EL (cell line): ENCODE measurements at regions not wholly inside any gene's neighbourhood (a gene's known extent, or its start where the extent isn't known, plus 50 kb on each side); places are given as distances from the start of the nearest gene placed in this dataset.
A peak's percentile ranks its signal among the peaks of the same experiment; 100 is the strongest.
"Not testable (repeated sequence)": the region's sequence is repeated elsewhere in the genome, so short reads cannot be mapped to it uniquely, and the experiment has no call there.

ENCODE experiments used
- DNase-seq: peaks from one replicate; pipeline ENCODE4 v3.0.0-alpha.2; 2016

DNA sequence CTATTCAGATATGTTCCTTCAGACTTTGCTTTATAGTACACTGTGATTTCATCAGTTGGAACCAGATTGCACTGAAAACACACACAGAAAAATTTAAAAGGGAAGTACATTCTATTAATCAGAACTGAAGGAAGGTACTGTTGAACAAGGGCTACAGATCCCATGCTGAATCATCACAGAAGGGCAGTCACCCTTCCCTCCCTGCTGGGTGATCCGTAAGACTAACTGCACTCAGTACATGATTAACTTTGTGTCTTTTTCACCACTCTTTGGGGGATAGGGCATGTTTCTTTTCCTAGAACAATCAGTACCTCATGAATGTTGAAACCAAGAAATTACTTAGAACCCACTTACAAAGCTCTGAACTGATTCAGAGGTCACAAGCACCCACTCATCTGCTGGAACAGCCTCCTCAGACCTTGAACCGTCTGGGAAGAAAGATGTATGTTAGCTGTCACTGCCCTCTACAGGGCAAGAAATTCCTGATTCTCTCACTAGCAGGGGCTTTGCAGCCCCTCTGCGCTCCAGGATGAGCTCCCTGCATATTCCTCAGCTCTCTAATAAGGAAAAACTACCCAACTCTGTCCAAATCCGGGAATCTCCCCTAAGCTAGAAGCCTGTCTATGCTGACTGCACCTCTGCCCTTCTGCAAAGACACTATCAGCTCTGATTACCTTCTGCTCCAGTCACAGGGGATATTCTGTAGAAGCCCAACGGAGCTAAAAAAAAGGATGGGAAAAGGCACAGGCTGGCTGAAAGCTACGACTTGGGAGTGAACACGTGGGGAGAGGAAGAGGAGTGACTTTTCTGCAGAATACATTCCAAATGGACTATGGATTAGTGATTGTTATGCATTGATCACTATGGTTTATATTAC is 51.0 kb downstream of the IARS1 start:
- peak; percentile 66 for DNase-seq

DNA sequence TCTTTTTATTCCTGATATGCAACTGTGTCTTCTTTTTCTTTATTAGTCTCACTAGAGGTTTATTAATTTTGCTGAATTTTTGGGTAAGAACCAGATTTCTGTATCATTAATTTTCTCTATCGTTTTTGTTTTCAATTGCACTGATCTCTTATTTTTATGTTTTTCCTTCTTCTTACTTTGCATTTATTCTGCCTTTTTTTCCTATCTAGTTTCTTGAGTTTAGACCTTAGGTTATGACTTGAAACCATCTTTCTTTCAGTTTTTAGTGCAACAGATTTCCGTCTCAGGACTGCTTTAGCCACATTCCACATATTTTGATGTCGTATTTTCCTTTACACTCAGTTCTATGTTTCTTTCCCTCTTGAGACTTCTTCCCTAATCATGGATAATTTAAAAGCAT is 56.6 kb downstream of the IARS1 start:
- no peak for DNase-seq

DNA sequence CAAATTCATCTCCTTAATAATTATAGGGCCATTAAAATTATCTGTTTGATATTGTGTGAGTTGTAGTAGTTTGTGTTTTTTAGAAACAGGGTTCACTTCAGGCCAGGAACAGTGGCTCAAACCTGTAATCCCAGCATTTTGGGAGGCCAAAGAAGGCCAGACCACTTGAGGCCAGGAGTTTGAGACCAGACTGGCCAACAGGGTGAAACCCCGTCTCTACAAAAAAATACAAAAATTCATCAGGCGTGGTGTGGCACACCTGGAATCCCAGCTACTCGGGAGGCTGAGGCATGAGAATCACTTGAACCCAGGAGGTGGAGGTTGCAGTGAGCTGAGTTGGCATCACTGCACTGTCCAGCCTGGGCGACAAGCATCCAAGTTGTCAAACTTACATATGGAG is 57.0 kb downstream of the IARS1 start:
- DNase-seq = no peak

DNA sequence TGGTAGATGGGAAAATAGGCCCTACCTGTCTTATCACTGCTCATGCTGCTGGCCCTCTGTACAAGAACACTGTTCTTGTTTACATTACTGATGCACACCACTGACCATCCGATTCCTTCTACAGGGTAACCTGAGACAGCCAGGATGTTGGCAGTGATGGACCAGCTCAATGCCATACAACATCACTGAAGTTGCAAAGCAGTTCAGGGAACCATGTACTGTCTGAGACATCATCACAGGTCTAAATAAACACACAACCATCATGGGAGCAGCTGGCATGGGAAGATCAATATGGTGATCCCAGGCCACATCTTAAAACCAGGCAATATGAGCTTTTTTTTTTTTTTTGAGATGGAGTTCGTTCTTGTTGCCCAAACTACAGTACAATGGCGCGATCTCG is 59.0 kb downstream of the IARS1 start:
- no peak for DNase-seq

DNA sequence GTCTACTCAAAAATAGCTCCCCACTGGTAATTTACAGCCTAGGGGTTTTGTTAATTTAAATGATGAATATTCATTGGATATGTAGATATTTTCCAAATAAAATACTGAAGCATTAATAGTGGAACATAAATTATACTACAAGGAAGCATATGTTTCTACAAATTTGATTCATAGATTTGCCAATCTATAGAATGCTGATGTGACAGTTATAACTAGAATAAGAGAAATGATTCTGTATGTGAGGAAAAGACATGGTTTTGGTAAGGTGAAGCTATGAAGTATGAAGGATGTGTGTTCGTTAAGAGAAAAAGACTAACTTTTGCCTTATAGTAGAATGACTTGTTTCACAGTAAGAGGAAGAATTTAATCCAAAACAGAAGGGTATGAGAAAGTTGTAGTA is 61.3 kb downstream of the IARS1 start:
- DNase-seq = no peak

DNA sequence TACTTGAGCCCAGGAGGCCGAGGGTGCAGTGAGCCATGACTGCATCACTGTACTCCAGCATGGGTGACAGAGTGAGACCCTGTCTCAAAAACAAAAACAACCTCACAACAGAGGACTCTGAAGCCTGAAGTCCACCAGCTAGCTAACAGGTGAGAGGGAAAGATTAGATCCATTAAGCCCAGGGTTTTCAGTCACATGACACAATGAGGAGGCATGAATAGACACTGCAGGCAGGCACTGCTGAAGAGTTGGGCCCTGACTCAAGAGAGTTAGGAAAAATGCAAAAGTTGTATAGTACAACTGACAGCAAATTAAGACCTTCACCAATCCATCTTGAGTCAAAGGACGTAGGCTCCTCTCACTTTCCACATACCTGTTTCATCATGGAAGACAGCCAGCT is 64.9 kb downstream of the IARS1 start:
- no peak for DNase-seq

DNA sequence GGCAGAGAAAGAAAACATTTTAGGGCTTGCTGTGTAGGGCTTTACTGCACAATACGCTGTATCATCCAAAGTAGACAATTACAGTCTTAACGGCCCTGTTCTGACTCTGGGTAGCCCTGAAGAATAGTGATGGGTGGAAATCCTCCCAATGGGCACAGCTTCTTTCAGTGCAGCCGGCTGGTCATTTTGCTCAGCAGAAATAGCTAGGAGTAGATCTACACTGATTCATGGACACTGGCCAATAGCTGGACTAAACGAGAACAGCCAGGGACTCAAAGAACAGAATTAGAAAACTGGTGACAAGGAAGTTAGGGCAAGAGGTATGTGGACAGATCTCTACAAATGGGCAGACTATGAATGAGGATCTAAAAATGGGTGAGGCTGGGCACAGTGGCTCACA is 69.3 kb downstream of the IARS1 start:
- no peak for DNase-seq

DNA sequence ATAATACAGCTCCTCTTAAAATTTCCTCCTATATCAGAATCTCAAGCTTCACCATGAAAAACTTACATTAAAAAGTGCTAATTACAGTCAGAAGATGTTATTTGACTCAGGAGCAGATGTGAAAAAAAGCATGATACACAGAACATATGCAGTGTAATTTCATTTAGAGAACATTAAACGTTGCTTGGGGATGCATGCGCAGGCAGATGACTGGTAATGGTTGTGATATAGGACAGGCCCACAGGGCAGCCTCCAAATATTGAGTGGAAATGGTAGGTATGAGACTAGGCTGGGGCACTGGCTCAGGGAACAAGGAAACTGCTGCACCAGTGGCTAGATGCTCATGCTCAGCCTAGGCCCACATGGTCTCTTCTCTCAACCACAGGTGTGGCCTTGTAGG is 69.7 kb downstream of the IARS1 start:
- DNase-seq = no peak

DNA sequence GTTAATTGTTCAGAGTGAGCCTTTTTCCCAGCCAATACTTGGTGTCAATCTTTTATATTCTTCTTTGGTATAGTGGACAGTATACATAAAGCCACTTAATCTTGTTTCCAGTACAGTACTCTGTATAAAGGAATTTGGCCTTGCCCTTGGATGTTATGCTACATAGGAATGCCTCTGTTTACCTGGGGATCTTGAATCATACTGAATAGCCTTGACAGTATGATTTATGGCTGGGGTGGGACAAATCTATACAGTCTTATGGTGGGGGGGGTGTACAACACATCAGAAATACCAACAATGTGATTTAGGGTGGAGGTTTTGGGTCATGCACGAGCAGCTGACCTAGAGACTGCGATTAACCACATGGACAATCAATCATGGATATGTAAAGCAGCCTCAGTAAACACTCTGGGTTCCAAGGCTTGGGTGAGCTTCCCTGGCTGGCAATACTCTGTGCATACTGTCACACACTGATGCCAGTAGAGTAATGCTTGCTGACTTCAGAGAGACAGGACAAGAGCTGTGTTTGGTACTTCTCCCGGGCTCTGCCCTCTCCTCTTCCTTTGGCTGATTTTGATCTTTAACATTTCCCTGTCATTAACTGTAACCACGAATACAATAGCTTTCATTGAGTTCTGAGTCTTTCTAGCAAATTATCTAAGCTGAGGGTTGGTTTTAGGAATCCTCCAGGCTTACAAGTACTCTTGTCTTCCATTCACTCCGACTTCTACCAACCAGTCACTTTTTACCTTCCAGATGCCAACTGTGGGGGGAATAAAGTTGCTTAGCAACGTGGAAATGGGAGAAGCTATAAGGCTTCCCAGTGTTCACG is 84.6 kb downstream of the IARS1 start:
- no peak for DNase-seq

DNA sequence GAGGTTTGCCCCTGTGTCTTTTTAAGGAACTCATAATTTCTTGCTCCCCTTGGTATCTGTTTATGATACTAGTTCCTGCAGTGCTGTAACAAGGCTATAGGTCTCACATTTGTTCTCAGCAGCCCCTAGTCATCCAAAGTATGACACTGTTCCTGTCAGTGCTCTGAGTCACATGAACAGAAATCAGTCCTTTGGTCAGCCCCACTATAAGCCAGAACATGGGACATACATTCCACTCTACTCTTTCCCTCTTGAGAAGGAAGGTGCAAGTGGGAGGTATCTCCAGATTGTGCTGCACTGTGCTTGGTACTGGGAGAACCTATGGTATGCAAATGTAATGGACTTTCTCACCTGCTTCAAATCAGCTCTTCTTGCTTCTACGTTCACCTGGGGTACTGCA is 87.0 kb downstream of the IARS1 start:
- peak; percentile 29 for DNase-seq

DNA sequence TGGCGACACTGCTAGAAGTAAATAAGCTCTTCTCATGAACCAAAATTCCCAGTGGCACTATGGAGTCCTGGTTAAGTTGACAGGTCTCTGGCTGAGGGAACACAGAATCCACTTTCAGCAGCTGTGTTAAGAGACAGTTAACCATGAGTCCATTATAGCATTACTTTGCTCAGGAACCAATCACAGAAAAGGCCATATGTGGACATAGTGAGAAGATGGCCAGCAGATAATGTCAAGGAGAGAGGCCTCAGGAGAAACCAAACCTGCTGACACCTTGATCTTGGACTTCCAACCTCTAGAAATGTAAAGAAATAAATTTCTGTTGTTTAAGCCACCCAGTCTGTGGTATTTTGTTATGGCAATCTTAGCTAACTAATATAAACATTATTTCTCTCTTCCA is 88.7 kb upstream of the SPTLC1 start:
- not testable (repeated sequence) for DNase-seq

DNA sequence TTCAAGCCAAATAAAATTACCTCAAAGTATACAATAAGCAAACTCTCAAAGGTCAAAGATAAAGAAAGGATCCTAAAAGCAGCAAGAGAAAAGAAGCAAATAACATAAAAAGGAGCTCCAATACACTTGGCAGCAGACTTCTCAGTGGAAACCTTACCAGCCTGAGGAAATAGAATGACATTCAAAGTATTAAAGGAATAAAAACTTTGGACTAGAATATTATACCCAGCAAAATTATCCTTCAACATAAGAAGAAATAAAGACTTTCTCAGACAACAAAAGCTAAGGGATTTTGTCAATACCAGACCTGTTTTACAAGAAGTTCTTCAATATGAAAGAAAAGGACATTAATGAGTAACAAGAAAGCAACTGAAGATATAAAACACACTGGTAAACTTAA is 83.0 kb upstream of the SPTLC1 start:
- DNase-seq = not testable (repeated sequence)

DNA sequence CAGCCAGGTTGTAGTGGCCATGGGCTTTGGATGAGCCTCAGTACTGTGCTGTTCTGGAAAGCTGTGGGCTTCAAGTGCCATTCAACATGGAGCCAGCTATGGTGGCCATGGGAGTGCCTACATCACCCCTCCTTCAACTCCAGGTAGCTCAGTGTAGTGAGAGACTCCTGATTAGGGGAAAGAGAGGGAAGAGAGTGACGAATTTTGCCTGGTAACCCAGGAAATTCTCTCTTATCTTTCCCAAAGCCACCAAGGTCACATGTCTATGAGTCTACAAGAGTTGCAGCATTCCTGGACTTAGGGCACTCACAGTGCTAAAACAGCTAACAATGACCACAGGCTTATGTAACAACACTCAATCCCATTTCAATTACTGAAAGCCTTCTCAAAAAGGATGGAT is 81.7 kb upstream of the SPTLC1 start:
- peak; percentile 40 for DNase-seq

DNA sequence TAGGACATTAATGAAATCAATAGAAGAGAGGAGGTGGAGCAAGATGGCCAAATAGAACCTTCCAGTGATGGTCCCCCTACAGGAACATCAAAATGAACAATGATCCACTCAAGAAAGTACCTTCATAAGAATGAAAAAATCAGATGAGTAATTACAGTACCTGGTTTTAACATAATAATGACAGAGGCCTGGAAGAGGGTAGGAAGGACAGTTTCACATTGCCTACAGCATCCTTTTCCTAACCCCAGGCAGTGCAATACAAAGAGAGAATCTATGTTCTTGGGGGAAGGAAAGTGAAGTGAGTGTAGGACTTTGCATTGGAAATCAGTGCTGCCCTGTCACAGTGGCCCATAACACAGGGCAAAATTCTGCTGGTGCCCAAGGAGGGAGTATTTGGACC is 81.2 kb upstream of the SPTLC1 start:
- no peak for DNase-seq

DNA sequence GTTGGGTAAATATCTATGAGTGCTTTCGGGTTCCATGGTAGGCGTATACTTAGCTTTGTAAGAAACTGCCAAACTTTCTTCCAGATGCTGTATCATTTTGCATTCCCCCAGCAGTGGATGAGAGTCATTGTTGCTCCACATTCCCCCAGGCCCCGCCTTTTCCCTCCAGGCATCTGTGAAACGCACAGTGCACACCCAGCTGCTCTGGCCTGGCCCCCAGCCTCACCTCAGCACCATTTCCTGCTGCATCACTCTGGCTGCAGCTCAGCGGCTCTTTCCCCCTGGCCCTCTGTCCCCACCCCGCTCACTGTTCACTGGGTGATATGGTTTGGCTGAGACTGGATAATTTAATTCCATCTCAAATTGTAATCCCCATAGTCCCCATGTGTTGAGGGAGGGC is 76.6 kb upstream of the SPTLC1 start:
- DNase-seq = peak; percentile 63

DNA sequence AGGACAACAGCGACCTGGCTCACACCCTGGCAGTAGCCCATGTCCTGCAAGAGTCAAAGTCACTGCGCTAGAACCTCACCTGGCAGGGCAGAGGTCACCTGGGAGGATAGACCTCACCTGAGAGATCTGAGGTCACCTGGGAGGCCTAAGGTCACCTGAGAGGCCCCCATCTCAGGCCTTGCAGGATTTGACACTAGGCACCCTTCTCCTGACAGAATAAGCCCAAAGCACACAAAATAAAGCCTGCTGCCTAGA is 75.2 kb upstream of the SPTLC1 start:
- no peak for DNase-seq

DNA sequence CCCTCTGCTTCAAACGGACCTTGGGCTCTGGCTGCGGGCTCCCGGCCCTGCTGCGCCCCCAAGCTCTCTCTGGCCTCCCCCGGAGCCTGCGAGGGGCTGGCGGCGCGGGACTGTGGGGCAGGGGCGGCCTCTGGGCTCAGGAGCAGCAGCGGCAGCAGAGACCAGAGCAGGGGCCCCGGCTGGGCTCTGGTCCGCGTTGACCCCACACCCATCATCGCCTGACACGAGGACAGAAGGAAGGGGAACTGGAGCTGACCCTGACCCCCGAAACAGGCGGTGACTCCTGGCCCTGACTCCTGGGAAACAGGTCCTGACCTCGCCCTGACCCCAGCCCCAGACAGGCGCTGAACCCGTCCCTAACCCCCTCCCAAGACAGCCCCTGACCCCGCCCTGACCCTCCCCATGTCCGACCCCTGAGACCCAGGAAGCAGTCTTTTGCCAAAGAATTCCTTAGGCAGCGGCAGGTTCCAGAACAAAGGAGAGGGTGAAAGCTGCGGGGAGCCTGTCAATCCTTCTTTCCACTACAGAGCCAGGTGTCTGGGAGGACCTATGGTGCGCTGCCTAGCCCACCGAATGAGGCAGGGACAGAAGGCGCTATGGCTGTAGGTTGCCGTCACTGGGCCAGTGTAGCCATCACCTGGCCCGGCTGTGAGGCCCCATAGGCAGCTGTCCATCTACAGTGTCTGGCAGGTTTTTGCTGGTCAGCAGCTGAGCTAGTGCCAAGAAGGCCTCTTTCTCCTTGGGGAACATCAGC is 74.7 kb upstream of the SPTLC1 start:
- DNase-seq = no peak

DNA sequence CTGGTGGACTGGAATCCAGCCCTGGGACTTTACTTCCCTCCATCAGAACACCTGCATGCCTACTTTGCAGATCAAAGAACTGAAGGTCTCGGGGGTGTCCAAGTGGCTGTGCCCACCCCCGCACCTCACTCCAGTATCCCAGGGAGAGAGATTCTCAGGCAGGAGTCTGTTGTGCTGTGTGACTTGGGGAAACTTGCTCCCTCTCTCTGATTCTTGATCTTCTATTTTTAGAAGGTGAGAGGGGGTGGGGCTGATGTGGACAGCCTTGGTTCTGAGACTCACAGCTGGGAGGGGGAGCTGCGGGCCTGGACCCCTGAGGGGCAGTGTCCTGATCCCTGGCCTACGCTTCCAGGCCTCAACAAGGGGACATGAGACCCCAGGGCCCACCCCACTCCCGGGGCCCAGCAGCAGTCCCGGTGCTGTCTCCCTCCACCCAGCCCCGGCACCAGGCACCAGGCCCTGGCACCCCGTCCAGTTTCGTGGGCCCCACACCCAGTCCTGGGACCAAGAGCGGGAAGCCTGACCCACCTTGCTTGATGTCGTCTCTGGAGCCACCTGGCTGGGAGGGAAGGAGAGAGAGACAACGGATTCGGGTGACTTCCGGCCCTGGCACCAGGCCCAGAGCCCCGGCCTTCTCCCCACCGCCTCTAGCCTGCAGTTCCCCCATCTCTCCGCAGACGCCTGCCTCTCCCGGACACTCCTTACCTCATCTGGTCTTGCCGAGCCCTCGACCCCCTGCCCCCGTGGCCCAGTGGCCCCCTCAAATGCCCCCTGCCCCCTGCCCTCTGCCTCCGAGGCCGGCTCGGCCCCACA is 74.0 kb upstream of the SPTLC1 start:
- no peak for DNase-seq

DNA sequence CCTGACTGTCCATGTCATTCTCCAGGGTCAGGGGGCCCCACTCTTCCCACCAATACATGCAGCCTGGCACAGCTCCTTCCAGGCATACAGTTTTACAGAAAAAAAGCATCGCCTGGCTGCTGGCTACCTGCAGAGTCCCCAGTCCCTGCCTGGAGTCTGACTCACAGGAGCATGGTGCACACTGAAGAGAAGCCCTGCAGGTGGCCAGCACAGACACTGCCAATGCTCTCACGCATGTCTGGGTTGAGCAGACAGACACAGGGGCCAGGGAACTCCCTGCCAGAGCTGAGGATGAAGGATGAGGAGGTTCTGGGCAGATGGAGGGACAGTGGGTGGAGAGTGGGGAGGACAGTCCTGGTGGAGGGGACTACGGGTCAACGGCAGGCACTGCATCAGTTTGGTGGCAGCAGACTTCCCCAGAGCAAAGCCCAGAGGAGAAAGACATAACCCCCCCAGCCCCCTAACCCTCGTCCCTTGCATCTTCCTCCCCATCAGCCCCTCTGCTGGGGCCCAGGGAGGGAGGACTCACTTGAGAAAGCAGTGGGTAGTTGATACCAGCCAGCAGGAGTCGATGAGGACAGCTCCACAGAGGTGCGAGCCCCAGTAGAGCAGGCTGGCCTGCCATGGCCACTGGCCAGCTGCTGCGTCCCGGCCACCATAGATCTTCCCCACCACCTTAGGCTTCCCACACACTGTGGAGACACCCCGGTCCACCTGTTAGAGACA is 72.9 kb upstream of the SPTLC1 start:
- no peak for DNase-seq

DNA sequence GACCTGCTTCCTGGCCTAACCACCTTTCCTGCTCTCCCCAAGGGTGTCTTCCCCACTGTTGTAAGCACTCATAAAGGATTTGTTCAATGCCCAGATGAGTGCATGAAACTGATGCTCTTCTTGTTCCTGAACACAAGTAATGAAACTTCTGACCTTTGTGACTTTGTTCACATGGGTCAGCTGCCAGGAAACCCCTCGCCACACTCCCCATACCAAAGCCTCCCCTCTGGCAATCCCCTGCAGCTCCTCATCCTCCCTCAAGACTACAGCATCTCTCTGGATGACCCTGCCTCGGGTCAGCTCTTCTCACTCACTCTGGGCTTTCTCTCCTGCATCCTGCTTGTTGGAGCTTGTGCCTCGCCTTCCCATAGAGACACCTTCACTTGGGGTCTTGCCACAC is 72.2 kb upstream of the SPTLC1 start:
- DNase-seq = no peak

DNA sequence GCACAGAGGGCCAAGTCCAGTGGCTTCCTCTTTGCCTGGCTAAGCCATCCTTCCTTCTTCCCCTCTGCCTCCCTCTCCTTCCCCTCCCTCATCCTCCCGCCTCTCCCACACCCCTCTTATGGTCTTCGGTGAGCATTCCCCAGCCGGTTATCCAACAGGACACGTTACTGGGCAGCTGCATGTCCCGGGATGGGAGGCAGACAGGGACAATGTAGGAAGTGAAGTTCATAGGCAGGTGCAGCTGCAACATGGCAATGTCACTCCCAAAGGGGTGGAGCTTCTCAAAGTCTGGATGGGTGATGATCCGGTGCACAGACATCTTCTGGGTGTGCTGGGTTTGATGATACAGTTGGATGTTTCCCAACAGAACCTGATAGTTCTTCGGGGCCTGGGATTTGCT is 71.4 kb upstream of the SPTLC1 start:
- DNase-seq = no peak

DNA sequence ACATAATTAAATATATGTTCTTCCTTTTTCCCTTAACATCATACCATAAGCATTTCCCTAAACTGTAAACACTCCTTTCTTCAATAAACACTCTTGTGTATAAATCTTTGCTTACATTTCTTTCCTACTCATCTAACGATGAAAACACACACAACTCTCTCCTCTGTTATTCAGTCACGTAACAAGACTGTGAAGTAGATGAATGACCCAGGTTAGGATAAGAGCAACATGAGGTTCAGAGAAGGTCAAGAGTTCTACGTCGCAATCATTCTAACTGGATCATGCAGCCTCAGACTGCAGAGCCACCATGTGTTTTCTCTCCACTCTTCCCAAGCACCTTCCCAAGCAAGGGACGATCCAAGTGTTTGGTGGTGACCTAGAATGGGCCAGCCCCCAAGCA is 70.5 kb upstream of the SPTLC1 start:
- no peak for DNase-seq
